ENCODE measurements at regions not wholly inside any gene's neighbourhood (a gene's known extent, or its start where the extent isn't known, plus 50 kb on each side); places are given as distances from the start of the nearest gene placed in this dataset.

DNA sequence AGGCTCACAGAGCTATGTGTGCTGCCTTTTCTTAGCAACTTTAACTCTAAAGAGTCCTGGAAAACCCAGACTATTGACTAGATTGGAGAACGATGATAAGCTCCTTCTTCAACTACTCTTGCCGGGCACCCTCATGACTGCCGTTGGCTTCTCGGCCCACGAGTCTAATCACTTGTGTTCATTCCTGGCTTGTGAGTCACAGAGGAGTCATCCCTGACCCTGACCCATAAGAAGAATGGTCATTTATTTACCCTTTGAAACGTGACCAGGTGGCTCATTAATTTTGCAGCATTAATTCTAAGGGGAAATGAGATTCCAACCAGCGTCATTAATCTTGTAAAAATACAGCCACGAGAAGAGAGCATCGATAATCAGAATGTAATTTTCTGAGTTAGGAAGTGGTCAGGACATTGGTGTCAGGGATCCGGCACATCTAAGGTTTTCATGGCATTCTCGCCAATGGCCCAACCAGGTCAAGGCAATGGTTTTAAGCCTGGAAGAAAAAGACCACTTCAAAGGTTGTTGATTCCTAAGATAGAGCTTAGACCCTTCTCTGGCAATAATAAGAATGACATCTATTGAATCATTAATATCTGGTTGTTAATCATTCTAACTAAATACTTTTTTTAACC is 183.6 kb upstream of the RUNX1 start:
- intact Hi-C loops (cut with micrococcal nuclease; ENCODE audit: unreplicated experiment) = no loop called here
- H3K9me2 ChIP-seq (ENCODE audit: insufficient read depth, low read length) = no peaks in the 10 kb centered on the region
- H3K27ac ChIP-seq (ENCODE audit: low read depth, low read length, poor library complexity, severe bottlenecking) = no peak overlapping the region
- H2AFZ ChIP-seq (ENCODE audit: low read length) = no peak overlapping the region
- BruUV-seq (replicated peaks) = no TSS peak
- H3K36me3 ChIP-seq (ENCODE audit: insufficient read depth, low read length) = peaks cover 10% of the 10 kb centered on the region
- peaks cover 74% of the 10 kb centered on the region for H3K4me1 ChIP-seq (ENCODE audit: insufficient read depth, low read length, poor library complexity, severe bottlenecking)
- CTCF ChIA-PET (ENCODE audit: unreplicated experiment) = no interaction called here
- peaks cover 27% of the 10 kb centered on the region; the same call in 1 of the 2 replicates for H3K9me3 ChIP-seq (ENCODE audit: low read length)
- POLR2A ChIA-PET = interaction anchor here (0.7 to 1.3 kb wide), 3 partner anchors 10 to 416 kb away, joined by 3 to 4 read pairs (median 3); no protein-coding TSS in a partner anchor
- H4K20me1 ChIP-seq (ENCODE audit: insufficient read depth, low read length) = no peaks in the 10 kb centered on the region
- H3K79me2 ChIP-seq (ENCODE audit: insufficient read depth, low read depth, low read length) = no peaks in the 10 kb centered on the region
- no peak for DNase-seq (ENCODE audit: low spot score)
- TF ChIP-seq, protein P1, sequence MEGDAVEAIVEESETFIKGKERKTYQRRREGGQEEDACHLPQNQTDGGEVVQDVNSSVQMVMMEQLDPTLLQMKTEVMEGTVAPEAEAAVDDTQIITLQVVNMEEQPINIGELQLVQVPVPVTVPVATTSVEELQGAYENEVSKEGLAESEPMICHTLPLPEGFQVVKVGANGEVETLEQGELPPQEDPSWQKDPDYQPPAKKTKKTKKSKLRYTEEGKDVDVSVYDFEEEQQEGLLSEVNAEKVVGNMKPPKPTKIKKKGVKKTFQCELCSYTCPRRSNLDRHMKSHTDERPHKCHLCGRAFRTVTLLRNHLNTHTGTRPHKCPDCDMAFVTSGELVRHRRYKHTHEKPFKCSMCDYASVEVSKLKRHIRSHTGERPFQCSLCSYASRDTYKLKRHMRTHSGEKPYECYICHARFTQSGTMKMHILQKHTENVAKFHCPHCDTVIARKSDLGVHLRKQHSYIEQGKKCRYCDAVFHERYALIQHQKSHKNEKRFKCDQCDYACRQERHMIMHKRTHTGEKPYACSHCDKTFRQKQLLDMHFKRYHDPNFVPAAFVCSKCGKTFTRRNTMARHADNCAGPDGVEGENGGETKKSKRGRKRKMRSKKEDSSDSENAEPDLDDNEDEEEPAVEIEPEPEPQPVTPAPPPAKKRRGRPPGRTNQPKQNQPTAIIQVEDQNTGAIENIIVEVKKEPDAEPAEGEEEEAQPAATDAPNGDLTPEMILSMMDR (conservative IDR thresholded peaks at IDR 0.05; ENCODE audit: low read length) = no peak
- no peak overlapping the region for H3K4me2 ChIP-seq (ENCODE audit: low read length)
- no peak overlapping the region for H3K4me3 ChIP-seq (ENCODE audit: low read depth, low read length, poor library complexity, severe bottlenecking)

DNA sequence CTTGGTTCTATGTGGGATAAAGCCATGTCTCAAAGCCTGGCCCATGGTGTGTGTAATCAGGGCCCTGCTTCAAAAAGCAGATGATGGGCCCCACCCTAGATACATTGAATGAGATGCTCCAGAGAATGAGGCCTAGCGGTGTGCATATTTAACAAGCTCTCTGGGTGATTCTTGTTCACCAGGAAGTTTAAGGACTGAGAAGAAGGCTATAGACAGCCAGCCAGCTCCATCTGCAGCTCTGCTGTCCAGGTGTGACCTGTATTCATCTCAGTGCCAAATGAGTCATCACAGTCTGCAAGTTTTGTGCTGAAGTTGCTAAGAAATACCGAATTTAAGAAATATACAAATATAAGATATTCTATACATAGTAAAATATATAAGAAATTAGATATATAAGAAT is 182.0 kb upstream of the RUNX1 start:
- Histone ChIP-seq H3K4me1 (ENCODE audit: insufficient read depth, low read length, poor library complexity, severe bottlenecking) (peaks cover 86% of the 10 kb centered on the region), H4K20me1 (ENCODE audit: insufficient read depth, low read length) (no peaks in the 10 kb centered on the region), H3K79me2 (ENCODE audit: insufficient read depth, low read depth, low read length) (no peaks in the 10 kb centered on the region), H3K4me3 (ENCODE audit: low read depth, low read length, poor library complexity, severe bottlenecking) (no peak overlapping the region), H3K4me2 (ENCODE audit: low read length) (peak overlapping the region; percentile 25), H2AFZ (ENCODE audit: low read length) (peak overlapping the region; percentile 30; the same call in 1 of the 2 replicates), H3K9me2 (ENCODE audit: insufficient read depth, low read length) (no peaks in the 10 kb centered on the region), H3K9me3 (ENCODE audit: low read length) (peaks cover 22% of the 10 kb centered on the region; the same call in 1 of the 2 replicates), H3K27ac (ENCODE audit: low read depth, low read length, poor library complexity, severe bottlenecking) (peak overlapping the region; percentile 22), H3K36me3 (ENCODE audit: insufficient read depth, low read length) (peaks cover 6% of the 10 kb centered on the region)
- no peak for TF ChIP-seq EZH2phosphoT487 (IDR thresholded peaks at IDR 0.05; ENCODE audit: borderline replicate concordance, low read depth, low read length)
- TF ChIP-seq, protein P1 (conservative IDR thresholded peaks at IDR 0.05; ENCODE audit: low read length) = no peak
- intact Hi-C loops (cut with micrococcal nuclease; ENCODE audit: unreplicated experiment) = no loop called here
- DNase-seq (ENCODE audit: low spot score) = peak; percentile 69
- CTCF ChIA-PET (ENCODE audit: unreplicated experiment) = interaction anchor here (0.6 kb wide), 1 partner anchor 10 kb away, joined by 3 read pairs; no protein-coding TSS in a partner anchor
- BruUV-seq (replicated peaks) = no TSS peak
- POLR2A ChIA-PET = interaction anchor here (0.6 to 1.4 kb wide), 6 partner anchors 15 to 42 kb away, joined by 3 to 5 read pairs (median 3); no protein-coding TSS in a partner anchor

DNA sequence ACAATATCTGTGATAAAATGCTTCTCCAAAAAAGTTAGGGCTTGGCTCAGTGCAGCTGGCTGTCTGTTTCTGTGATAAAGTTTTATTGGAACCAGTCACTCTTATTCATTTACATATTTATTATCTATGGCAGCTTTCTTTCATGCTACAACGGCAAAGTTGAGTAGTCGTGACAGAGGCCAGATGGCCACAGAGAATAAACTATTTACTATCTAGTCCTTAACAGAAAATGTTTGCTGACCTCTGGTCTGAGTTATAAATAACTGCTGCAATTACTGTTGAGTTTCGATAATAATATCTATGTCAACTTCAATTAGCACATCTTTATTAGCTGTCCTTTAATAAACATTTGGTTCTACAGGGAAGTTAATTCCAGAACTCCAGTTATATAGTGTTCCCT is 180.2 kb upstream of the RUNX1 start:
- DNase-seq (ENCODE audit: low spot score) = no peak
- H3K4me1 ChIP-seq (ENCODE audit: insufficient read depth, low read length, poor library complexity, severe bottlenecking) = peaks cover 82% of the 10 kb centered on the region
- no peak for TF ChIP-seq EZH2phosphoT487 (IDR thresholded peaks at IDR 0.05; ENCODE audit: borderline replicate concordance, low read depth, low read length)
- TF ChIP-seq, protein P1 (conservative IDR thresholded peaks at IDR 0.05; ENCODE audit: low read length) = no peak
- BruUV-seq (replicated peaks) = no TSS peak
- H4K20me1 ChIP-seq (ENCODE audit: insufficient read depth, low read length) = no peaks in the 10 kb centered on the region
- CTCF ChIA-PET (ENCODE audit: unreplicated experiment) = no interaction called here
- no peak overlapping the region for H2AFZ ChIP-seq (ENCODE audit: low read length)
- H3K4me3 ChIP-seq (ENCODE audit: low read depth, low read length, poor library complexity, severe bottlenecking) = no peak overlapping the region
- no peaks in the 10 kb centered on the region for H3K9me2 ChIP-seq (ENCODE audit: insufficient read depth, low read length)
- peaks cover 10% of the 10 kb centered on the region; the same call in 1 of the 2 replicates for H3K9me3 ChIP-seq (ENCODE audit: low read length)
- H3K79me2 ChIP-seq (ENCODE audit: insufficient read depth, low read depth, low read length) = no peaks in the 10 kb centered on the region
- intact Hi-C loops (cut with micrococcal nuclease; ENCODE audit: unreplicated experiment) = loop anchor here (5.0 kb wide), 1 partner anchor 482 kb away; no protein-coding TSS in a partner anchor
- POLR2A ChIA-PET = no interaction called here
- H3K36me3 ChIP-seq (ENCODE audit: insufficient read depth, low read length) = no peaks in the 10 kb centered on the region
- H3K4me2 ChIP-seq (ENCODE audit: low read length) = peak overlapping the region; percentile 16
- peak overlapping the region; percentile 21 for H3K27ac ChIP-seq (ENCODE audit: low read depth, low read length, poor library complexity, severe bottlenecking)

All from OCI-LY7 (cell line).